Heart left ventricle (tissue), 13 donors: ENCODE measurements at regions not wholly inside any gene's neighbourhood (a gene's known extent, or its start where the extent isn't known, plus 50 kb on each side); places are given as distances from the start of the nearest gene placed in this dataset.

Experiments used
- CTCF ChIP-seq, 12 donors: fragments of 200-600 bp; sonication (generic) in 4 of 12; IDR thresholded peaks; one replicate each; pipeline versions ENCODE4 v1.5.0 to v1.8.0; 2018 to 2022; ENCODE audit warnings: antibody characterized with exemption in 12 of 12, mild to moderate bottlenecking in 5 of 12
- POLR2A ChIP-seq, 2 donors: fragments of 450-650 bp; IDR thresholded peaks; one replicate each; pipeline ENCODE4 v1.6.1; 2017; ENCODE audit warnings: antibody characterized with exemption in 2 of 2, mild to moderate bottlenecking in 2 of 2, moderate library complexity in 2 of 2
- donor health status: ischemic (EF 13 %, LVEDD 7.1; RV severe dilation, severe dysfunction).
- donor health status: DM: no; HTN: yes; CAD: no.
- donor health status: DM: no; HTN: no; CAD: no.
- donor health status: ischemic (EF 25% LVEDD 6.9; RV normal size, moderate dysfunction).
- donor health status: ischemic (EF 25% LVEDD 5.7; RV mildly dilated, moderate dysfunction).
- donor health status: ischemic (EF 35%, LVEDD 5.7; RV mildly dilated, moderate dysfunction).
- donor health status: nonischemic (EF 11% LVEDD 7.7; RV severe dilation, severe dysfunction).
- donor health status: DM: yes; HTN: yes; CAD: no.
- donor health status: PGD.
- donor health status: ischemic (EF 29% LVEDD 5.4; RV normal size, mild dysfunction).
- donor health status: nonischemic (EF 23%, LVEDD 6.1; RV moderate dilation, normal function).

- TF ChIP-seq CTCF (IDR thresholded peaks at IDR 0.05) (no peak), POLR2A (IDR thresholded peaks at IDR 0.05) (no peak)
Observed at GRCh38 chr14:80135305-80136088, 75.8 kb downstream of the DIO2 start.
